ENCODE measurements at regions not wholly inside any gene's neighbourhood (a gene's known extent, or its start where the extent isn't known, plus 50 kb on each side); places are given as distances from the start of the nearest gene placed in this dataset.

GRCh38 chr18:56152551-56153310 lies 485.7 kb downstream of the TXNL1 start (continued):
- TF ChIP-seq GMEB1 (CRISPR knock-in tag; IDR thresholded peaks at IDR 0.05) = no peak
- TF ChIP-seq FOXA3 (CRISPR knock-in tag; conservative IDR thresholded peaks at IDR 0.05 in 1 of 2, IDR thresholded peaks at IDR 0.05 in 1 of 2) = no peak

- in situ Hi-C loops (cut with MboI) = no loop called here
- no peak for FAIRE-seq
Measured at GRCh38 chr18:56148373-56148772, 490.0 kb downstream of the TXNL1 start.

More at GRCh38 chr18:56148373-56148772, 490.0 kb downstream of the TXNL1 start:
- POLR2A ChIA-PET = no interaction called here
- DNase-seq (ENCODE audit: extremely low read depth in 1 of 4, low spot score in 3 of 4) (no peak), ATAC-seq (no peak)
- intact Hi-C loops (cut with micrococcal nuclease) = no loop called here
- Histone ChIP-seq H2AFZ (ENCODE audit: low read depth, low read length) (no peak overlapping the region), H3K4me1 (replicated peaks in 1 of 2; ENCODE audit: control insufficient read depth in 2 of 2, insufficient read depth in 2 of 2, low read length in 2 of 2) (no peaks in the 10 kb centered on the region), H3K9me1 (ENCODE audit: control insufficient read depth, insufficient read depth, low read length) (no peaks in the 10 kb centered on the region), H3K27ac (ENCODE audit: extremely low read depth, low read depth, low read length) (no peak overlapping the region), H4K20me1 (replicated peaks; ENCODE audit: control insufficient read depth, insufficient read depth, low read length) (no peaks in the 10 kb centered on the region), H3K4me2 (ENCODE audit: insufficient read depth, low read length) (no peak overlapping the region), H3K36me3 (ENCODE audit: control insufficient read depth, insufficient read depth, low read length) (no peaks in the 10 kb centered on the region), H3K4me3 (no peak overlapping the region), H3K27me3 (ENCODE audit: control insufficient read depth in 2 of 2, insufficient read depth in 2 of 2, low read length in 2 of 2) (no peaks in the 10 kb centered on the region), H3K9ac (ENCODE audit: insufficient read depth in 1 of 2, low read depth in 2 of 2, low read length in 2 of 2) (no peak overlapping the region), H3K79me2 (ENCODE audit: control insufficient read depth, insufficient read depth, low read length) (no peaks in the 10 kb centered on the region), H3K9me3 (replicated peaks; ENCODE audit: control insufficient read depth, insufficient read depth, low read depth, low read length) (no peaks in the 10 kb centered on the region)
- TF ChIP-seq FOSL1 (tag; conservative IDR thresholded peaks at IDR 0.05) = peak; percentile 50
- TF ChIP-seq NCOA2 (IDR thresholded peaks at IDR 0.05; ENCODE audit: partially characterized antibody in 2 of 2) = no peak
- TF ChIP-seq ARHGAP35 (IDR thresholded peaks at IDR 0.05; ENCODE audit: partially characterized antibody) = no peak
- no TSS peak for BruUV-seq (replicated peaks)
- CTCF ChIA-PET (ENCODE audit: low intra/inter-chr PET ratio) = no interaction called here
